ENCODE measurements at regions not wholly inside any gene's neighbourhood (a gene's known extent, or its start where the extent isn't known, plus 50 kb on each side); places are given as distances from the start of the nearest gene placed in this dataset.

GRCh38 chr13:76762721-76763120 lies 123.5 kb downstream of the KCTD12 start:
- Histone ChIP-seq H3K36me3 (ENCODE audit: control insufficient read depth in 1 of 2, insufficient read depth in 2 of 2, low read length in 2 of 2) (no peaks in the 10 kb centered on the region), H3K9me3 (ENCODE audit: insufficient read depth, low read depth, low read length) (no peaks in the 10 kb centered on the region), H4K8ac (ENCODE audit: low read depth, low read length) (no peak overlapping the region), H3K27me3 (ENCODE audit: insufficient read depth, low read length) (no peaks in the 10 kb centered on the region), H2AK5ac (ENCODE audit: low read length) (no peak overlapping the region), H2BK120ac (ENCODE audit: insufficient read depth, low read length, poor library complexity) (no peak overlapping the region), H3K18ac (ENCODE audit: low read length) (no peak overlapping the region), H3K23ac (ENCODE audit: low read length) (no peak overlapping the region), H4K12ac (ENCODE audit: low read depth, low read length) (no peak overlapping the region), H3K4me2 (ENCODE audit: low read length) (no peak overlapping the region), H2BK5ac (ENCODE audit: low read depth, low read length, poor library complexity) (no peak overlapping the region), H3K14ac (ENCODE audit: low read length) (no peak overlapping the region), H3K9ac (ENCODE audit: low read length) (no peak overlapping the region), H3K4ac (ENCODE audit: low read depth, low read length) (no peak overlapping the region), H3K79me2 (ENCODE audit: control insufficient read depth, insufficient read depth, low read length, poor library complexity) (no peaks in the 10 kb centered on the region), H3K4me3 (ENCODE audit: low read depth, low read length) (no peak overlapping the region), H3K79me1 (ENCODE audit: low read length) (no peaks in the 10 kb centered on the region), H3K4me1 (ENCODE audit: control insufficient read depth in 1 of 2, insufficient read depth in 2 of 2, low read length in 2 of 2) (peaks cover 0 to 7% of the 10 kb centered on the region in 2 experiments), H3K27ac (ENCODE audit: low read depth, low read length) (peak overlapping the region; percentile 12), H4K91ac (ENCODE audit: low read depth, low read length) (no peak overlapping the region), H2AFZ (ENCODE audit: insufficient read depth, low read length, poor library complexity) (no peak overlapping the region), H2BK12ac (ENCODE audit: low read length) (no peak overlapping the region)
- no CpG with 5 or more reads among the region's 2 CpGs for WGBS (ENCODE audit: extremely low coverage, insufficient coverage, insufficient read length)
- no peak for DNase-seq

- Histone ChIP-seq H3K4me3 (ENCODE audit: low read depth, low read length) (no peak overlapping the region), H3K14ac (ENCODE audit: low read length) (no peak overlapping the region), H4K91ac (ENCODE audit: low read depth, low read length) (no peak overlapping the region), H3K23ac (ENCODE audit: low read length) (no peak overlapping the region), H3K18ac (ENCODE audit: low read length) (no peak overlapping the region), H3K9ac (ENCODE audit: low read length) (no peak overlapping the region), H3K4ac (ENCODE audit: low read depth, low read length) (no peak overlapping the region), H3K27me3 (ENCODE audit: insufficient read depth, low read length) (no peaks in the 10 kb centered on the region), H2BK120ac (ENCODE audit: insufficient read depth, low read length, poor library complexity) (no peak overlapping the region), H2AK5ac (ENCODE audit: low read length) (no peak overlapping the region), H3K4me2 (ENCODE audit: low read length) (no peak overlapping the region), H4K12ac (ENCODE audit: low read depth, low read length) (no peak overlapping the region), H3K27ac (ENCODE audit: low read depth, low read length) (no peak overlapping the region), H3K79me1 (ENCODE audit: low read length) (peaks cover 6% of the 10 kb centered on the region), H2AFZ (ENCODE audit: insufficient read depth, low read length, poor library complexity) (no peak overlapping the region), H3K79me2 (ENCODE audit: control insufficient read depth, insufficient read depth, low read length, poor library complexity) (no peaks in the 10 kb centered on the region), H2BK5ac (ENCODE audit: low read depth, low read length, poor library complexity) (no peak overlapping the region), H3K36me3 (ENCODE audit: control insufficient read depth in 1 of 2, insufficient read depth in 2 of 2, low read length in 2 of 2) (no peaks in the 10 kb centered on the region), H3K4me1 (ENCODE audit: control insufficient read depth in 1 of 2, insufficient read depth in 2 of 2, low read length in 2 of 2) (peaks cover 0 to 7% of the 10 kb centered on the region in 2 experiments), H4K8ac (ENCODE audit: low read depth, low read length) (no peak overlapping the region), H2BK12ac (ENCODE audit: low read length) (no peak overlapping the region), H3K9me3 (ENCODE audit: insufficient read depth, low read depth, low read length) (no peaks in the 10 kb centered on the region)
- no CpG with 5 or more reads among the region's 1 CpG for WGBS (ENCODE audit: extremely low coverage, insufficient coverage, insufficient read length)
- DNase-seq = no peak
Measured at GRCh38 chr13:76759877-76760276, 126.3 kb downstream of the KCTD12 start.

GRCh38 chr13:76758738-76759137 lies 127.5 kb downstream of the KCTD12 start:
- Histone ChIP-seq H2AFZ (ENCODE audit: insufficient read depth, low read length, poor library complexity) (no peak overlapping the region), H3K27ac (ENCODE audit: low read depth, low read length) (no peak overlapping the region), H4K8ac (ENCODE audit: low read depth, low read length) (no peak overlapping the region), H3K9me3 (ENCODE audit: insufficient read depth, low read depth, low read length) (no peaks in the 10 kb centered on the region), H3K4me1 (ENCODE audit: control insufficient read depth in 1 of 2, insufficient read depth in 2 of 2, low read length in 2 of 2) (peaks cover 0 to 6% of the 10 kb centered on the region in 2 experiments), H3K9ac (ENCODE audit: low read length) (no peak overlapping the region), H3K79me2 (ENCODE audit: control insufficient read depth, insufficient read depth, low read length, poor library complexity) (no peaks in the 10 kb centered on the region), H3K36me3 (ENCODE audit: control insufficient read depth in 1 of 2, insufficient read depth in 2 of 2, low read length in 2 of 2) (no peaks in the 10 kb centered on the region), H3K23ac (ENCODE audit: low read length) (no peak overlapping the region), H3K4me2 (ENCODE audit: low read length) (no peak overlapping the region), H3K27me3 (ENCODE audit: insufficient read depth, low read length) (no peaks in the 10 kb centered on the region), H2BK5ac (ENCODE audit: low read depth, low read length, poor library complexity) (no peak overlapping the region), H3K79me1 (ENCODE audit: low read length) (peaks cover 6% of the 10 kb centered on the region), H3K4ac (ENCODE audit: low read depth, low read length) (no peak overlapping the region), H4K91ac (ENCODE audit: low read depth, low read length) (no peak overlapping the region), H4K12ac (ENCODE audit: low read depth, low read length) (no peak overlapping the region), H2BK12ac (ENCODE audit: low read length) (no peak overlapping the region), H2BK120ac (ENCODE audit: insufficient read depth, low read length, poor library complexity) (no peak overlapping the region), H3K18ac (ENCODE audit: low read length) (no peak overlapping the region), H3K14ac (ENCODE audit: low read length) (no peak overlapping the region), H3K4me3 (ENCODE audit: low read depth, low read length) (no peak overlapping the region), H2AK5ac (ENCODE audit: low read length) (no peak overlapping the region)
- no peak for DNase-seq
- WGBS (ENCODE audit: extremely low coverage, insufficient coverage, insufficient read length) = no CpG with 5 or more reads among the region's 1 CpG

- no peak for DNase-seq
- no peaks in the 10 kb centered on the region for H3K9me3 ChIP-seq (ENCODE audit: insufficient read depth, low read depth, low read length)
- no peak overlapping the region for H3K4me3 ChIP-seq (ENCODE audit: low read depth, low read length)
- H2BK5ac ChIP-seq (ENCODE audit: low read depth, low read length, poor library complexity) = no peak overlapping the region
- no peak overlapping the region for H3K9ac ChIP-seq (ENCODE audit: low read length)
- H2BK120ac ChIP-seq (ENCODE audit: insufficient read depth, low read length, poor library complexity) = no peak overlapping the region
- H3K23ac ChIP-seq (ENCODE audit: low read length) = no peak overlapping the region
- no peak overlapping the region for H2BK12ac ChIP-seq (ENCODE audit: low read length)
- H3K4me2 ChIP-seq (ENCODE audit: low read length) = no peak overlapping the region
- H3K14ac ChIP-seq (ENCODE audit: low read length) = no peak overlapping the region
- no peaks in the 10 kb centered on the region for H3K27me3 ChIP-seq (ENCODE audit: insufficient read depth, low read length)
- no peak overlapping the region for H4K12ac ChIP-seq (ENCODE audit: low read depth, low read length)
- H3K36me3 ChIP-seq (ENCODE audit: control insufficient read depth in 1 of 2, insufficient read depth in 2 of 2, low read length in 2 of 2) = no peaks in the 10 kb centered on the region
- no peak overlapping the region for H3K27ac ChIP-seq (ENCODE audit: low read depth, low read length)
- H3K4ac ChIP-seq (ENCODE audit: low read depth, low read length) = no peak overlapping the region
- H4K8ac ChIP-seq (ENCODE audit: low read depth, low read length) = no peak overlapping the region
- no peaks in the 10 kb centered on the region for H3K79me2 ChIP-seq (ENCODE audit: control insufficient read depth, insufficient read depth, low read length, poor library complexity)
- H2AK5ac ChIP-seq (ENCODE audit: low read length) = no peak overlapping the region
- H3K79me1 ChIP-seq (ENCODE audit: low read length) = peaks cover 6% of the 10 kb centered on the region
- peaks cover 0 to 6% of the 10 kb centered on the region in 2 experiments for H3K4me1 ChIP-seq (ENCODE audit: control insufficient read depth in 1 of 2, insufficient read depth in 2 of 2, low read length in 2 of 2)
- no peak overlapping the region for H4K91ac ChIP-seq (ENCODE audit: low read depth, low read length)
- H3K18ac ChIP-seq (ENCODE audit: low read length) = no peak overlapping the region
- H2AFZ ChIP-seq (ENCODE audit: insufficient read depth, low read length, poor library complexity) = no peak overlapping the region
Measured at GRCh38 chr13:76758257-76758656, 127.9 kb downstream of the KCTD12 start.

All from trophoblast cell (in vitro differentiated cells and primary cell).